Astrocyte of the cerebellum (primary cell): ENCODE measurements at regions not wholly inside any gene's neighbourhood (a gene's known extent, or its start where the extent isn't known, plus 50 kb on each side); places are given as distances from the start of the nearest gene placed in this dataset.

Experiments used
- DNase-seq: peaks from one replicate; pipeline ENCODE4 v3.0.0-alpha.2; 2011; ENCODE audit warnings: low read depth
- H3K4me3 ChIP-seq: 2 replicates; pipeline ENCODE4 v1.5.1; 2011; ENCODE audit warnings: mild to moderate bottlenecking, low read depth, low read length, moderate library complexity
- in situ Hi-C: cut with HindIII; loops from 2 replicates; pipeline ENCODE4 v1.10.0; 2017; ENCODE audit warnings: low sequenced_read_pairs
- TF ChIP-seq, protein P1 (sequence below): IDR thresholded peaks from 2 replicates; pipeline ENCODE4 v1.5.1; 2012; ENCODE audit warnings: low read length, low read depth, moderate library complexity, mild to moderate bottlenecking; ENCODE audit errors: missing control alignments

DNA sequence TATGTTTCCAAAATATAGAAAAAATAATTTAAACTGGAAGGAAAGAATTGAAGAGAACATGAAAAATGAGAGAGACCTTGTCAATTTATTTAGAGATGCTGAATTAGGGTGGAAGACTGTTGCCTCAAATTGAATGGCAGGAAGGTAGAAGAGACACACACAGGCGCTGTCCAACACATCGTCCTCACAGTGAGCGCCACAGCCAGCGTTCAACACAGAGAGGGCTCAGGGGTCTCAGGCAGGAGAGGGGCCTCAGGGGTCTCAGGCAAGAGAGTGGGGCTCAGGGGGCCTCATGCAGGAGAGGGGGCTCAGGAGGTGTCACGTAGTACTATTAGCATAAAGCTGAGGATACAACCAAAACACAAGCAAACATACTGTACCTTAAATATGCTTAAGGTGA is 65.7 kb downstream of the TMEM18 start:
- TF ChIP-seq, protein P1, sequence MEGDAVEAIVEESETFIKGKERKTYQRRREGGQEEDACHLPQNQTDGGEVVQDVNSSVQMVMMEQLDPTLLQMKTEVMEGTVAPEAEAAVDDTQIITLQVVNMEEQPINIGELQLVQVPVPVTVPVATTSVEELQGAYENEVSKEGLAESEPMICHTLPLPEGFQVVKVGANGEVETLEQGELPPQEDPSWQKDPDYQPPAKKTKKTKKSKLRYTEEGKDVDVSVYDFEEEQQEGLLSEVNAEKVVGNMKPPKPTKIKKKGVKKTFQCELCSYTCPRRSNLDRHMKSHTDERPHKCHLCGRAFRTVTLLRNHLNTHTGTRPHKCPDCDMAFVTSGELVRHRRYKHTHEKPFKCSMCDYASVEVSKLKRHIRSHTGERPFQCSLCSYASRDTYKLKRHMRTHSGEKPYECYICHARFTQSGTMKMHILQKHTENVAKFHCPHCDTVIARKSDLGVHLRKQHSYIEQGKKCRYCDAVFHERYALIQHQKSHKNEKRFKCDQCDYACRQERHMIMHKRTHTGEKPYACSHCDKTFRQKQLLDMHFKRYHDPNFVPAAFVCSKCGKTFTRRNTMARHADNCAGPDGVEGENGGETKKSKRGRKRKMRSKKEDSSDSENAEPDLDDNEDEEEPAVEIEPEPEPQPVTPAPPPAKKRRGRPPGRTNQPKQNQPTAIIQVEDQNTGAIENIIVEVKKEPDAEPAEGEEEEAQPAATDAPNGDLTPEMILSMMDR: no peak

DNA sequence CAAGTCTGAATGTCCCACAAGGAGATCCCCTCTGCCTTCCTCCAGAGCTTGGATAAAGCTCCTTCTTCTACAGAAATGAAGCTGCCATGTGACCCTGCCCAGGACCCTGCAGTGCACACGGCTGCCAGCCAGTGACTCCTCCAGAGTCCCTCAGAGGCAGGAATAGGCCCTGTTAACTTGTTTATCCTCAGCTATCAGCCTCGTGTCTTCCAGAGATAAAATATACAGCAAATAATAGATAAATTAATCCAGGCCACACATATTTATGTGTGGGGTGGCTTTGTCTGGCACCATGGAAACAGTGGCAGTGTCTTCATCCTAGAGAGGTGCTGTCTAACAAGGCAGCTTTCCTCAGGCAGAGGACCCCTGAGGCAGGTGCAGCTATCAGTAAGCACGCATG is 66.7 kb downstream of the TMEM18 start:
- TF ChIP-seq, protein P1: no peak
- no peak for DNase-seq
- in situ Hi-C loops: no loop called here
- no peak overlapping the region for H3K4me3 ChIP-seq

More for the DNA sequence above, 65.7 kb downstream of the TMEM18 start:
- in situ Hi-C loops: no loop called here
- DNase-seq: no peak
- H3K4me3 ChIP-seq: no peak overlapping the region

DNA sequence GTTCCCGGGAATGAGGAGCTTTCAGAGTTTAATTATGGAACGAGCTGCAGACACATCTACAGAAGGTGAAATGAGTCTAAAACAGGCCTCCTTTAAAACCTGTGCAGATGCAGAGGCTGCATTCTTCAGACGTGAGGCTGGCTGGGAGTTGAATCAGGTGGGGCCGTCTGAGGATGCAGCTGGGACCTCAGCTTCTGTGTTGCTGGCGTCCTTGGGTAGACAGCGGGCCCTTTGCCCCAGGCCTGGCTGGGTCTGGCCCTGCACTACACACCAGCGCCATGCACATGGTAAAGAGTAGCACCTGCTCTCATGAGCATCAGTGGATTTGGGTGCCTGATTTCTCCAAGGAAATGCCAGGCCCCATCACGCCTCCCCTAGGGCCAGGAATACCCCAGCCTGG is 67.3 kb downstream of the TMEM18 start:
- TF ChIP-seq, protein P1: no peak
- DNase-seq: no peak
- in situ Hi-C loops: no loop called here
- no peak overlapping the region for H3K4me3 ChIP-seq

DNA sequence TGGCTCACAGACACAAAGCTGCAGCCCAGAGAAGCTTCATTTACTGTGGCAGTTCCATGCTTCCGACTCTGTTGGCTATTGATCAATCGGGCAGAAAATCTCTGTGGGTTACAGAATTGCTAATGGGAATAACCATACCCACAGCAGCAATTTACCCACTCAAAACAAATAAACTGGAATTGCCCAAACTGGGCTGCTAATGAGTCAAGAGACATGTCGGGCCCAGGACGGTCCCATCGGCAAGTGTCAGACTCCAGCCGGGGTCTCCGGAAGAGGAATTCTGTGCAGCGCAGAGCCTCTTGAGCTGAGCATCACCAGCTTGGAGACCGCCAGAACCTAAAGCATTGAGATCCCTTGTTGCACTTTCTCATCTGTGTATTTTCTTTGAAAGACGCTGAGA is 67.8 kb downstream of the TMEM18 start:
- DNase-seq: no peak
- H3K4me3 ChIP-seq: no peak overlapping the region
- in situ Hi-C loops: no loop called here
- TF ChIP-seq, protein P1: no peak

DNA sequence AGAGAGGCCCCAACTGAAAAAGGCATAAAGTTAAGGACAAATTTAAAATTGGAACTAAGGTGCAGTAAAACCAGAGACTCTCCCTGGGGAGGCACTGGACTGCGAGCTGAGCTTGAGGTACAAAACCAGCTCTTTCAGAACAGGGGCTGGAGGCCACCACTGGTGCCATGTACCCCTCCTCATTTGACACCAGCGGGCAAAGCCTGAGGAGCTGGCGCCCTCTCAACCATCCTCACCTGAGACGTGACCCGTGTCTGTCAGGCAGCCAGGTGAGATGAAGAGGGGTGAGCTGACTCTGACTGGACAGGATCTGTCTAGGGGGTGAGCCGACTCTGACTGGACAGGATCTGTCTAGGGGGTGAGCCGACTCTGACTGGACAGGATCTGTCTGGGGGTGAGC is 68.5 kb downstream of the TMEM18 start:
- in situ Hi-C loops: no loop called here
- H3K4me3 ChIP-seq: no peak overlapping the region
- TF ChIP-seq, protein P1: no peak
- DNase-seq: no peak

DNA sequence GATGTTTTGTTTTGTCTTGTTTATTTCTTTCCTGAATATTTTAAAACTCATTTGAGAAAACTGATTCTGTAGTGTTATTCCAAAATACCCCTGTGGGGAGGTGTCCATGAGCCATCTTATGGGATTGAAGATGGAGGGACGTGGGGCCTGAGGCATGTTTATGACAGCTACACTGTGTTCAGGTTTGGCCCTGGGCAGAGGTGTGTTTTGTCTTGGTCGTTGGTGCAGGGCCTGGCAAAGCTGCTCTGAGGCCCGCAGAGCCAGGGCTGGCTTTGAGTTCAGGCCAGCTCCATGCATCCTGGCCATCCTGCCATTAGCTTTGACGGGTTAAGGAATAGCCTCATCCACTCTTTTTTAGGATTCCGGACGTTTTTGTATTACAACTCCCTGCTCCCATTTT is 68.9 kb downstream of the TMEM18 start:
- TF ChIP-seq, protein P1: no peak
- H3K4me3 ChIP-seq: no peak overlapping the region
- DNase-seq: no peak
- in situ Hi-C loops: no loop called here

DNA sequence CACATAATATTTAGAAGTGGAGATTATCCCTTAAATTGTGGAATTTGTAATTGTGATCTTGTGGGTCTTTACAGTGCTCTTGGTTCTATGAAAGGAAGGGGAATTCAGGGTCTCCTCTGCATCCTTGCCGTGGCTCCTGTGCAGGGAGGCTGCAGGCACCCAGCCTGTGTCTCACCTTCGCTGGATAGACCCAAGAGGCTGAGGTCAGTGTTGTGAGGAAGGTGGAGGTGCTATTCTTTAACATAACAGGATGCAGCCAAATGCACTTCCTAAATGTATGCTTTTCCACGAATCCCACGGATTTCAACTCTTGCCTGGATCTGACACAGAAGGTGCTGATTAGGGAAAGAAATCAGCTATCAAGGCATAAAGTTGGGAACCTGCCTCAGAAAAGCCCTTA is 69.5 kb downstream of the TMEM18 start:
- in situ Hi-C loops: no loop called here

More for the DNA sequence above, 69.5 kb downstream of the TMEM18 start:
- no peak for DNase-seq
- no peak overlapping the region for H3K4me3 ChIP-seq
- TF ChIP-seq, protein P1: no peak
